Upper lobe of left lung (tissue), 6 donors: ENCODE measurements at regions not wholly inside any gene's neighbourhood (a gene's known extent, or its start where the extent isn't known, plus 50 kb on each side); places are given as distances from the start of the nearest gene placed in this dataset.
"Not testable (repeated sequence)": the region's sequence is repeated elsewhere in the genome, so short reads cannot be mapped to it uniquely, and the experiment has no call there.

Experiments
- ATAC-seq, 2 donors: fragments of 200-7000 bp; cut with Tn5 transposase; one replicate each; pipeline ENCODE4 v1.9.1; 2022; ENCODE audit warnings: mild to moderate bottlenecking in 2 of 2, moderate library complexity in 2 of 2; ENCODE audit not compliant: low FRiP score in 2 of 2
- DNase-seq, 2 donors: peaks; one replicate each; pipeline ENCODE4 v3.0.0-alpha.2; 2019 to 2020
- H3K27ac ChIP-seq, 4 donors: fragments of 200-600 bp; sonication (generic); one replicate each; pipeline ENCODE4 v1.5.1; 2016 to 2019
- H3K27me3 ChIP-seq, 4 donors: fragments of 200-600 bp; sonication (generic); one replicate each; pipeline ENCODE4 v1.5.1; 2017 to 2019
- H3K36me3 ChIP-seq, 4 donors: fragments of 200-600 bp; sonication (generic); one replicate each; pipeline ENCODE4 v1.5.1; 2016 to 2019
- H3K4me1 ChIP-seq, 4 donors: fragments of 200-600 bp; sonication (generic); one replicate each; pipeline ENCODE4 v1.5.1; 2018 to 2019
- H3K4me3 ChIP-seq, 4 donors: fragments of 200-600 bp; sonication (generic); one replicate each; pipeline ENCODE4 v1.5.1; 2017 to 2019; ENCODE audit warnings: mild to moderate bottlenecking in 2 of 4, moderate library complexity in 1 of 4
- H3K9me3 ChIP-seq, 4 donors: fragments of 200-600 bp; sonication (generic); one replicate each; pipeline ENCODE4 v1.5.1; 2018 to 2019
- EP300 ChIP-seq, 4 donors: sonication (generic); formaldehyde crosslinking; IDR thresholded peaks; one replicate each; pipeline ENCODE4 v1.5.1; 2017; ENCODE audit warnings: antibody characterized with exemption in 4 of 4, control low read depth in 2 of 4
- POLR2A ChIP-seq, 4 donors: fragments of 450-650 bp; IDR thresholded peaks; one replicate each; pipeline ENCODE4 v1.5.1; 2016 to 2017; ENCODE audit warnings: antibody characterized with exemption in 4 of 4, mild to moderate bottlenecking in 2 of 4
- POLR2AphosphoS5 ChIP-seq, 2 donors: sonication (generic); formaldehyde crosslinking; IDR thresholded peaks; one replicate each; pipeline ENCODE4 v1.5.1; 2017; ENCODE audit warnings: antibody characterized with exemption in 2 of 2
- WGBS, 2 donors: methylation state at CpG; one replicate each; pipeline ENCODE4 v1.1.5; 2017 to 2018; 5-methylcytosine and 5-hydroxymethylcytosine counted together
- TF ChIP-seq, protein P1 (sequence below), 6 experiments: fragments of 450-650 bp in 4 of 6; fragments of 200-600 bp in 2 of 6; sonication (generic) in 2 of 6; IDR thresholded peaks; one replicate each; pipeline ENCODE4 v1.5.1; 2016 to 2019; ENCODE audit warnings: antibody characterized with exemption in 6 of 6
- donor health status: DM: no; HTN: no; CAD: no; lungs with moderate emphysema.
- donor health status: DM: no; HTN: yes; CAD: no; lungs with severe emphysema.

DNA sequence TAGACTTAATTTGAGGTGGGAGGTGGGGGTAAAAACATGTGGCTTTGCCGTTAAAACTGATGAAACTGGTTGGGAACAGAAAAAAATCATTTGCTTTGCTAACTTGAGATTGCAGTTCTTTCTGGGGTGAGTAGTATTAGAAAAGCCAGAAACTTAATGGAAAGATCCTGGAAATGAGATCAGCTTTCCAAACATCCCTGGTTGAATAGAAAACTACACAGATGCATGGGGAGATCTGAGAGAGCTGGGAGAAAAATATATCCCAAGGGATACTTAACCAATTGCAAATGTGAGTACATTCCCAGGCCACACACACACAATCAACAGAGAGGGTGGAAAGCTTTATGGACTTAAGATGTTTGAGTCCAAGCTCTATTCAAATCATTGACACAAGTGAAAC is 222.3 kb downstream of the YTHDC2 start:
- Histone ChIP-seq H3K27ac (no peak overlapping the region), H3K27me3 (no peaks in the 10 kb centered on the region), H3K36me3 (no peaks in the 10 kb centered on the region), H3K4me3 (no peak overlapping the region), H3K4me1 (no peaks in the 10 kb centered on the region), H3K9me3 (no peaks in the 10 kb centered on the region)
- ATAC-seq = no peak
- DNase-seq = no peak
- WGBS, 2 donors = 83 to 85% methylated on average over 1 of the region's 1 CpG
- TF ChIP-seq EP300 (IDR thresholded peaks at IDR 0.05) (no peak), POLR2A (IDR thresholded peaks at IDR 0.05) (no peak)

DNA sequence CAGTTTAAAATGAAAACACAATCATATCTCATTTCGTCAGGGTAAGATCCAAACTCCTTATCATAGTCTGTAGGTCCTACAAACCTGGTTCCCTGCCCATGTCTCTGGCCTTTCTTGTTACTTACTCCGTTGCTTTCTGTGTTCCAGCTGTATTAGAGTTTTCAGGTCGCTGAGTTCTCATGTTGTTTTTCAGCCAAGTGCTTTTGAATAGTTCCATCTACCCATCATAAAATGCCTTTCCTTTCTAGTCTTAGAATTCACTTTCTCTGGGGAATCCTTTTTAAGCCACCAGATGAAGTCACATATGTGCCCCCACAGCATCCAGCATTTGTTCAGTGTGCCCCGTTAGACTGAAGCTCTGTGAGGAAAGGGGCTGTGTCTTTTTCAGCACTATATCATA is 228.7 kb downstream of the YTHDC2 start:
- WGBS, 2 donors = 57 to 66% methylated on average over 4 of the region's 4 CpGs
- H3K4me1 ChIP-seq = no peaks in the 10 kb centered on the region
- TF ChIP-seq EP300 (IDR thresholded peaks at IDR 0.05) (no peak), POLR2AphosphoS5 (IDR thresholded peaks at IDR 0.05) (no peak), POLR2A (IDR thresholded peaks at IDR 0.05) (no peak)
- TF ChIP-seq, protein P1, sequence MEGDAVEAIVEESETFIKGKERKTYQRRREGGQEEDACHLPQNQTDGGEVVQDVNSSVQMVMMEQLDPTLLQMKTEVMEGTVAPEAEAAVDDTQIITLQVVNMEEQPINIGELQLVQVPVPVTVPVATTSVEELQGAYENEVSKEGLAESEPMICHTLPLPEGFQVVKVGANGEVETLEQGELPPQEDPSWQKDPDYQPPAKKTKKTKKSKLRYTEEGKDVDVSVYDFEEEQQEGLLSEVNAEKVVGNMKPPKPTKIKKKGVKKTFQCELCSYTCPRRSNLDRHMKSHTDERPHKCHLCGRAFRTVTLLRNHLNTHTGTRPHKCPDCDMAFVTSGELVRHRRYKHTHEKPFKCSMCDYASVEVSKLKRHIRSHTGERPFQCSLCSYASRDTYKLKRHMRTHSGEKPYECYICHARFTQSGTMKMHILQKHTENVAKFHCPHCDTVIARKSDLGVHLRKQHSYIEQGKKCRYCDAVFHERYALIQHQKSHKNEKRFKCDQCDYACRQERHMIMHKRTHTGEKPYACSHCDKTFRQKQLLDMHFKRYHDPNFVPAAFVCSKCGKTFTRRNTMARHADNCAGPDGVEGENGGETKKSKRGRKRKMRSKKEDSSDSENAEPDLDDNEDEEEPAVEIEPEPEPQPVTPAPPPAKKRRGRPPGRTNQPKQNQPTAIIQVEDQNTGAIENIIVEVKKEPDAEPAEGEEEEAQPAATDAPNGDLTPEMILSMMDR (IDR thresholded peaks at IDR 0.05) = no peak

DNA sequence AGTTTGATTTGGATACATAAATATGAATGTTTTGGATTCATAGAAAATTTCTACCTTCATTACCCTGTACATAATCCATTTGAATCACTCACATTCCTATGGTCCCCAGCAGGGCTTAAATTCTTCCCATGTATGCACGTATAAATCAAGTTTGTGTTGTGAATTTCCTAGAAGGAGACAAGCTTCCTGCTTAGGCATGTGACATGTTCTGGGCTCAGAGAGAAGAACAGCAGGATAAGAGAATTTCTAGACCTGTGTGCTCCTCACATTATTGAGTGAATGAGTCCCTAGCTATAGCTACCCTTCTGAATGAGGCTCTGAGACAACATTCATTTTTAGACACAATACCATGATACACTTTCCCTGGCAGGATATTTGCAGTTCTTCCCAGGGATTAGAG is 229.1 kb downstream of the YTHDC2 start:
- 0% methylated on average over 1 of the region's 1 CpG for WGBS, 2 donors

More for the DNA sequence above, 228.7 kb downstream of the YTHDC2 start:
- H3K4me3 ChIP-seq = no peak overlapping the region
- H3K27me3 ChIP-seq = no peaks in the 10 kb centered on the region
- ATAC-seq (no peak), DNase-seq (no peak)
- H3K27ac ChIP-seq = no peak overlapping the region
- no peaks in the 10 kb centered on the region for H3K9me3 ChIP-seq
- H3K36me3 ChIP-seq = no peaks in the 10 kb centered on the region

DNA sequence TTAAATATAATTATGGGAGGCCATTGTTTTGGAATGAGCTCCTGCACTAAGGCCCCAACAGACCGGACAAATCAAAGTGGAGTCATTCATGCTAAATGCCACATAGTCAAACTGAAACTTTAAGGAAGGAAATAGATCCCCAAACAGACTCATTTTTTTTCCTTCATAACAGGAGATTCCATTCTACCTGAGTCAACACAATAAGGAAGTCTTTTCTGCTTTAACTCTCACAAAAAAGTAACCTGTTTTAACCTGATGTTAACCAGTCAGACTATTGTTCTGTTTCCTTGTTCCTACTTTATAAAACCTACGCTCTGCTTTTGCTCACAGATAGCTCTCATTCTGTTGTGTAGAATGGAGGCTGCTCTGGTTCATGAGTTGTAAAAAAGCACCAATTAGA is 234.9 kb downstream of the YTHDC2 start:
- DNase-seq (no peak), ATAC-seq (no peak)
- WGBS, 2 donors = 53 to 59% methylated on average over 2 of the region's 2 CpGs

More for the DNA sequence above, 229.1 kb downstream of the YTHDC2 start:
- Histone ChIP-seq H3K4me3 (no peak overlapping the region), H3K4me1 (no peaks in the 10 kb centered on the region), H3K36me3 (no peaks in the 10 kb centered on the region), H3K27me3 (no peaks in the 10 kb centered on the region), H3K27ac (no peak overlapping the region), H3K9me3 (no peaks in the 10 kb centered on the region)
- no peak for ATAC-seq
- TF ChIP-seq POLR2AphosphoS5 (IDR thresholded peaks at IDR 0.05) (no peak), EP300 (IDR thresholded peaks at IDR 0.05) (no peak)
- TF ChIP-seq, protein P1 (IDR thresholded peaks at IDR 0.05) = no peak
- DNase-seq = no peak

DNA sequence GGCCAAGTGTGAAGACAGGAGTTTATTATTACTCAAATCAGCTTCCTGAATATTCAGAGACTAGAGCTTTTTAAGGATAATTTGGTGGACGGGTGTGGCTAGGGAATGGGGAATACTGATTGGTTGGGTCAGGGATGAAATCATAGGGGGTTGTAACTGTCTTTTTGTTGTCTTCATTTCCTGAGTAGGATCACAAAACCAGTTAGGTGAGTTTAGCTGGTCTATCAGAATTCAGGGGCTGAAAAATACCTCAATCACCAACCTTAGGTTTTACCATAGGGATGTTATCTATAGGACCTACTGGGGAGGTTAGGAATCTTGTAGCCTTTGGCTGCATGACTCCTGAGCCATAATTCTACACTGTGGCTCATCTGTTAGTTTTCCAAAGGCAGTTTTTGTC is 235.8 kb downstream of the YTHDC2 start:
- no peak overlapping the region for H3K27ac ChIP-seq
- no peaks in the 10 kb centered on the region for H3K36me3 ChIP-seq
- no peak for DNase-seq
- H3K9me3 ChIP-seq = no peaks in the 10 kb centered on the region
- no peaks in the 10 kb centered on the region for H3K4me1 ChIP-seq
- TF ChIP-seq, protein P1 (IDR thresholded peaks at IDR 0.05) = no peak
- TF ChIP-seq POLR2A (IDR thresholded peaks at IDR 0.05) (no peak), EP300 (IDR thresholded peaks at IDR 0.05) (no peak), POLR2AphosphoS5 (IDR thresholded peaks at IDR 0.05) (no peak)
- no peaks in the 10 kb centered on the region for H3K27me3 ChIP-seq
- 88% methylated on average over 1 of the region's 1 CpG for WGBS, 2 donors
- H3K4me3 ChIP-seq = no peak overlapping the region
- no peak for ATAC-seq

More for the DNA sequence above, 234.9 kb downstream of the YTHDC2 start:
- TF ChIP-seq, protein P1 (IDR thresholded peaks at IDR 0.05) = no peak
- TF ChIP-seq POLR2A (IDR thresholded peaks at IDR 0.05) (no peak), POLR2AphosphoS5 (IDR thresholded peaks at IDR 0.05) (no peak), EP300 (IDR thresholded peaks at IDR 0.05) (no peak)
- Histone ChIP-seq H3K4me3 (no peak overlapping the region), H3K27me3 (no peaks in the 10 kb centered on the region), H3K4me1 (no peaks in the 10 kb centered on the region), H3K9me3 (no peaks in the 10 kb centered on the region), H3K36me3 (no peaks in the 10 kb centered on the region), H3K27ac (no peak overlapping the region)

DNA sequence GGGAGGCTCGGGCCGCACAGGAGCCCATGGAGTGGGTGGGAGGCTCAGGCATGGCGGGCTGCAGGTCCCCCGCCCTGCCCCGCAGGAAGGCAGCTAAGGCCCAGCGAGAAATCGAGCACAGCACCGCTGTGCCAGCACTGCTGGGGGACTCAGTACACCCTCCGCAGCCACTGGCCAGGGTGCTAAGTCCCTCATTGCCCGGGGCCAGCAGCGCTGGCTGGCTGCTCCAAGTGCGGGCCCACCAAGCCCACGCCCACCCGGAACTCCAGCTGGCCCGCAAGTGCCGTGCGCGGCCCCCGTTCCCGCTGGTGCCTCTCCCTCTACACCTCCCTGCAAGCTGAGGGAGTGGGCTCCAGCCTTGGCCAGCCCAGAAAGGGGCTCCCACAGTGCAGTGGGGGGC is 239.7 kb downstream of the YTHDC2 start:
- not testable (repeated sequence) for H3K4me1 ChIP-seq, H3K9me3 ChIP-seq, H3K27me3 ChIP-seq, H3K36me3 ChIP-seq, ATAC-seq, H3K27ac ChIP-seq, H3K4me3 ChIP-seq
- peak in 1 of 2 donors; percentile 67 for DNase-seq
- WGBS, 2 donors = 90 to 100% methylated on average over 3 to 8 of the region's 20 CpGs
